OCI-M1 (cell line): ENCODE measurements at regions not wholly inside any gene's neighbourhood (a gene's known extent, or its start where the extent isn't known, plus 50 kb on each side); places are given as distances from the start of the nearest gene placed in this dataset.

Experiments
- DNase-seq: peaks from one replicate; lab custom pipeline; 2025; lab: John Stamatoyannopoulos, UW

GRCh38 chr1:68551459-68551858, 54.6 kb upstream of the DEPDC1 start:
- no peak for DNase-seq

- no peak for DNase-seq
Observed at GRCh38 chr1:68558321-68559026, 61.6 kb upstream of the DEPDC1 start.

- no peak for DNase-seq
Observed at GRCh38 chr1:68565923-68566322, 69.0 kb upstream of the DEPDC1 start.

- DNase-seq = peak; percentile 43
Observed at GRCh38 chr1:68570871-68571270, 74.0 kb upstream of the DEPDC1 start.

- DNase-seq = peak; percentile 31
Observed at GRCh38 chr1:68571454-68572235, 74.8 kb upstream of the DEPDC1 start.

- no peak for DNase-seq
Observed at GRCh38 chr1:68585351-68585750, 88.5 kb upstream of the DEPDC1 start.

- DNase-seq = no peak
Observed at GRCh38 chr1:68586766-68587165, 89.9 kb upstream of the DEPDC1 start.

- DNase-seq = no peak
Observed at GRCh38 chr1:68588304-68588703, 91.4 kb upstream of the DEPDC1 start.

GRCh38 chr1:68590473-68590872, 93.6 kb upstream of the DEPDC1 start:
- peak; percentile 17 for DNase-seq

- no peak for DNase-seq
Observed at GRCh38 chr1:68594851-68595250, 98.0 kb upstream of the DEPDC1 start.

- peak; percentile 46 for DNase-seq
Observed at GRCh38 chr1:68600049-68600661, 103.3 kb upstream of the DEPDC1 start.

- no peak for DNase-seq
Observed at GRCh38 chr1:68608289-68608688, 111.4 kb upstream of the DEPDC1 start.

GRCh38 chr1:68615312-68615711, 118.4 kb upstream of the DEPDC1 start:
- DNase-seq = no peak

GRCh38 chr1:68617942-68618341, 121.1 kb upstream of the DEPDC1 start:
- DNase-seq = no peak

GRCh38 chr1:68620571-68620970, 123.7 kb upstream of the DEPDC1 start:
- DNase-seq = peak; percentile 28

- no peak for DNase-seq
Observed at GRCh38 chr1:68623700-68624099, 126.8 kb upstream of the DEPDC1 start.

GRCh38 chr1:68624233-68624632, 127.4 kb upstream of the DEPDC1 start:
- DNase-seq = no peak

GRCh38 chr1:68625624-68626023, 128.7 kb upstream of the DEPDC1 start:
- no peak for DNase-seq

GRCh38 chr1:68633141-68633919, 136.4 kb upstream of the DEPDC1 start:
- peak; percentile 90 for DNase-seq

GRCh38 chr1:68644504-68644903, 147.6 kb upstream of the DEPDC1 start:
- DNase-seq = no peak

GRCh38 chr1:68651115-68651514, 154.2 kb upstream of the DEPDC1 start:
- no peak for DNase-seq

GRCh38 chr1:68653882-68654281, 157.0 kb upstream of the DEPDC1 start:
- DNase-seq = no peak
